ENCODE measurements at regions not wholly inside any gene's neighbourhood (a gene's known extent, or its start where the extent isn't known, plus 50 kb on each side); places are given as distances from the start of the nearest gene placed in this dataset.

DNA sequence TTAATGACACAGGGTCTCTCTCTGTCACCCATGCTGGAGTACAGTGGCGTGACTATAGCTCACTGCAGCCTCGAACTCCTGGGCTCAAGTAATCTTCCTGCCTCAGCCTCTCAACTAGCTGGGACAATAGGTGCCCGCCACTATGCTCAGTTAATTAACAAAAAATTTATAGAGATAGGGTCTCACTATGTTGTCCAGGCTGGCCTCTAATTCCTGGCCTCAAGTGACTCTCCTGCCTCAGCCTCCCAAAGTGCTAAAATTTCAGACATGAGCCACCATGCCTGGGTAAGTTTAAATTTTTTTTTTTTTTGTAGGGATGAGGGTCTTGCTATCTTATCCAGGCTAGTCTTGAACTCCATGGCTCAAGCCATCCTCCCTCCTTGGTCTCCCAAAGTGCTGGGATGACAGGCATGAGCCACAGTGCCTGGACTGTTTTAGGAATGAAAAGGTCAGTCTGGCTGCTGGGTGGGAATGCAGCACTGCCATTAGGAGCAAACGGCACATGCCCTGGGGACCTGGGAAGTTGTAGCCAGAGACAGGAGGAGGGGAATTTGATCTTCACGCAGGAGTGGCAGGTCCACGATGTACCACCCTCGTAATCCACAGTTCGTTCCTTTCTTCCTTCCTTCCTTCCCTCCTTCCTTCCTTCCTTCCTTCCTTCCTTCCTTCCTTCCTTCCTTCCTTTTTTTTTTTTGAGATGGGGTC, 106.7 kb downstream of the HAPSTR1 start:
- H4K20me1 ChIP-seq (ENCODE audit: insufficient read depth, low read length, poor library complexity, severe bottlenecking), result no peaks in the 10 kb centered on the region
- H3K79me2 ChIP-seq (ENCODE audit: insufficient read depth, low read length), result no peaks in the 10 kb centered on the region
- no peaks in the 10 kb centered on the region for H3K27me3 ChIP-seq (ENCODE audit: insufficient read depth, low read length, poor library complexity, severe bottlenecking)
- no peak overlapping the region for H3K4me2 ChIP-seq (ENCODE audit: low read depth, low read length, poor library complexity, severe bottlenecking)
- no peaks in the 10 kb centered on the region for H3F3A ChIP-seq (ENCODE audit: low read depth)
- H3K36me3 ChIP-seq (ENCODE audit: insufficient read depth, low read length), result no peaks in the 10 kb centered on the region
- TF ChIP-seq, protein P1, sequence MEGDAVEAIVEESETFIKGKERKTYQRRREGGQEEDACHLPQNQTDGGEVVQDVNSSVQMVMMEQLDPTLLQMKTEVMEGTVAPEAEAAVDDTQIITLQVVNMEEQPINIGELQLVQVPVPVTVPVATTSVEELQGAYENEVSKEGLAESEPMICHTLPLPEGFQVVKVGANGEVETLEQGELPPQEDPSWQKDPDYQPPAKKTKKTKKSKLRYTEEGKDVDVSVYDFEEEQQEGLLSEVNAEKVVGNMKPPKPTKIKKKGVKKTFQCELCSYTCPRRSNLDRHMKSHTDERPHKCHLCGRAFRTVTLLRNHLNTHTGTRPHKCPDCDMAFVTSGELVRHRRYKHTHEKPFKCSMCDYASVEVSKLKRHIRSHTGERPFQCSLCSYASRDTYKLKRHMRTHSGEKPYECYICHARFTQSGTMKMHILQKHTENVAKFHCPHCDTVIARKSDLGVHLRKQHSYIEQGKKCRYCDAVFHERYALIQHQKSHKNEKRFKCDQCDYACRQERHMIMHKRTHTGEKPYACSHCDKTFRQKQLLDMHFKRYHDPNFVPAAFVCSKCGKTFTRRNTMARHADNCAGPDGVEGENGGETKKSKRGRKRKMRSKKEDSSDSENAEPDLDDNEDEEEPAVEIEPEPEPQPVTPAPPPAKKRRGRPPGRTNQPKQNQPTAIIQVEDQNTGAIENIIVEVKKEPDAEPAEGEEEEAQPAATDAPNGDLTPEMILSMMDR (conservative IDR thresholded peaks at IDR 0.05; ENCODE audit: low read length), result no peak
- no peak for TF ChIP-seq EZH2phosphoT487 (IDR thresholded peaks at IDR 0.05; ENCODE audit: borderline replicate concordance)
- H3K9me2 ChIP-seq (replicated peaks; ENCODE audit: low read depth, low read length), result no peaks in the 10 kb centered on the region
- no peak overlapping the region for H2AFZ ChIP-seq (ENCODE audit: low read length)
- H3K9me3 ChIP-seq (ENCODE audit: insufficient read depth, low read depth, low read length), result no peaks in the 10 kb centered on the region
- no peaks in the 10 kb centered on the region for H3K4me1 ChIP-seq (ENCODE audit: insufficient read depth, low read length, poor library complexity, severe bottlenecking)
- H3K4me3 ChIP-seq (ENCODE audit: low read length, poor library complexity, severe bottlenecking), result no peak overlapping the region
- H3K9ac ChIP-seq (ENCODE audit: low read depth, low read length, poor library complexity, severe bottlenecking), result no peak overlapping the region

- Histone ChIP-seq H3K4me1 (ENCODE audit: insufficient read depth, low read length, poor library complexity, severe bottlenecking) (no peaks in the 10 kb centered on the region), H3K27me3 (ENCODE audit: insufficient read depth, low read length, poor library complexity, severe bottlenecking) (no peaks in the 10 kb centered on the region), H3F3A (ENCODE audit: low read depth) (no peaks in the 10 kb centered on the region), H3K9ac (ENCODE audit: low read depth, low read length, poor library complexity, severe bottlenecking) (no peak overlapping the region), H3K9me3 (ENCODE audit: insufficient read depth, low read depth, low read length) (no peaks in the 10 kb centered on the region), H3K9me2 (replicated peaks; ENCODE audit: low read depth, low read length) (no peaks in the 10 kb centered on the region), H3K79me2 (ENCODE audit: insufficient read depth, low read length) (no peaks in the 10 kb centered on the region), H4K20me1 (ENCODE audit: insufficient read depth, low read length, poor library complexity, severe bottlenecking) (no peaks in the 10 kb centered on the region), H3K4me2 (ENCODE audit: low read depth, low read length, poor library complexity, severe bottlenecking) (no peak overlapping the region), H3K4me3 (ENCODE audit: low read length, poor library complexity, severe bottlenecking) (no peak overlapping the region), H3K36me3 (ENCODE audit: insufficient read depth, low read length) (no peaks in the 10 kb centered on the region), H2AFZ (ENCODE audit: low read length) (no peak overlapping the region)
- TF ChIP-seq, protein P1 (conservative IDR thresholded peaks at IDR 0.05; ENCODE audit: low read length), result no peak
- TF ChIP-seq EZH2phosphoT487 (IDR thresholded peaks at IDR 0.05; ENCODE audit: borderline replicate concordance), result no peak
Observed at GRCh38 chr16:9199311-9199710, 107.9 kb downstream of the HAPSTR1 start.

DNA sequence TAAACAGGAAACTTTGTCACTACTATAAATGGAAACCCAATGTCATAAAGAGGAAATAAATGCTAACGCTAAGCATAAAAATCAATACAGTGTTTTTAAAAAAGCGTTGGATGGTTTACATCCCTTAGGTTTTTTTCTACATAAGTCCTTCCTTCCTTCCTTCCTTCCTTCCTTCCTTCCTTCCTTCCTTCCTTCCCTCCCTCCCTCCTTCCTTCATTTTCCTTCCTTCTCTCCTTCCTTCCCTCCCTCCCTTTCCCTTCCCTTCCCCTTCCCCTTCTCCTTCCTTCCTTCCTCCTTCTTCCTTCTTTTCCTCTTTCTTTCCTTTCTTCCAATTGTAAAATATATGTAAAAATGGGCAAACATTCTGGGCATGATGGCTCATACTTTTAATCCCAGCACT, 108.3 kb downstream of the HAPSTR1 start:
- H3K4me3 ChIP-seq (ENCODE audit: low read length, poor library complexity, severe bottlenecking), result no peak overlapping the region
- no peaks in the 10 kb centered on the region for H3K4me1 ChIP-seq (ENCODE audit: insufficient read depth, low read length, poor library complexity, severe bottlenecking)
- no peaks in the 10 kb centered on the region for H3F3A ChIP-seq (ENCODE audit: low read depth)
- no peaks in the 10 kb centered on the region for H3K27me3 ChIP-seq (ENCODE audit: insufficient read depth, low read length, poor library complexity, severe bottlenecking)
- H4K20me1 ChIP-seq (ENCODE audit: insufficient read depth, low read length, poor library complexity, severe bottlenecking), result no peaks in the 10 kb centered on the region
- H3K9me3 ChIP-seq (ENCODE audit: insufficient read depth, low read depth, low read length), result no peaks in the 10 kb centered on the region
- H3K9ac ChIP-seq (ENCODE audit: low read depth, low read length, poor library complexity, severe bottlenecking), result no peak overlapping the region
- H3K79me2 ChIP-seq (ENCODE audit: insufficient read depth, low read length), result no peaks in the 10 kb centered on the region
- no peaks in the 10 kb centered on the region for H3K36me3 ChIP-seq (ENCODE audit: insufficient read depth, low read length)
- H3K4me2 ChIP-seq (ENCODE audit: low read depth, low read length, poor library complexity, severe bottlenecking), result no peak overlapping the region
- no peak for TF ChIP-seq EZH2phosphoT487 (IDR thresholded peaks at IDR 0.05; ENCODE audit: borderline replicate concordance)
- TF ChIP-seq, protein P1 (conservative IDR thresholded peaks at IDR 0.05; ENCODE audit: low read length), result no peak
- H2AFZ ChIP-seq (ENCODE audit: low read length), result no peak overlapping the region
- no peaks in the 10 kb centered on the region for H3K9me2 ChIP-seq (replicated peaks; ENCODE audit: low read depth, low read length)
